B cell (primary cell): ENCODE measurements at regions not wholly inside any gene's neighbourhood (a gene's known extent, or its start where the extent isn't known, plus 50 kb on each side); places are given as distances from the start of the nearest gene placed in this dataset.

Experiments
- EZH2 ChIP-seq: IDR thresholded peaks from 2 replicates; pipeline ENCODE4 v1.6.1; 2012; ENCODE audit warnings: borderline replicate concordance, low read depth, mild to moderate bottlenecking, moderate library complexity, low read length; ENCODE audit not compliant: insufficient read depth, poor library complexity, severe bottlenecking
- TF ChIP-seq, protein P1 (sequence below): fragments of 200-600 bp; IDR thresholded peaks from one replicate; pipeline ENCODE4 v1.8.0; 2022; ENCODE audit warnings: antibody characterized with exemption, mild to moderate bottlenecking

DNA sequence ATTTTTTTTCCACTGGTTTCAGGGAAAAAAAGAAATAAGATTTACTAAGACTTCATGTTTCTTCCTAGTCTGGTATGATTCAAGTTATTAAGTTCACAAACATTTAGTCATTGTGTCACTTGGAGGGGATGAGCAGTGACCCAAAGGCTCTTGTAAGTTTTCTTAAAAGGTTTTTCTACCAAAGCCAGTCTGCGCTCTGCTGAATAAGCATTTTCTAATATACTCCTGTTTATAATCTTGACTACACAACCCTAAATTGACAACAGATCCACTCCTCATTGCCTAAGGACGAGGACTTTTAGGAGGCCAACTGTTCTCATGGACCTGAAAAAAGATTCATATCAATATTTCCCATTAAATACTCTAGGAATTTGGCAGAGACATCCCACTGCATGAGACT lies 161.1 kb upstream of the TLL1 start:
- TF ChIP-seq, protein P1, sequence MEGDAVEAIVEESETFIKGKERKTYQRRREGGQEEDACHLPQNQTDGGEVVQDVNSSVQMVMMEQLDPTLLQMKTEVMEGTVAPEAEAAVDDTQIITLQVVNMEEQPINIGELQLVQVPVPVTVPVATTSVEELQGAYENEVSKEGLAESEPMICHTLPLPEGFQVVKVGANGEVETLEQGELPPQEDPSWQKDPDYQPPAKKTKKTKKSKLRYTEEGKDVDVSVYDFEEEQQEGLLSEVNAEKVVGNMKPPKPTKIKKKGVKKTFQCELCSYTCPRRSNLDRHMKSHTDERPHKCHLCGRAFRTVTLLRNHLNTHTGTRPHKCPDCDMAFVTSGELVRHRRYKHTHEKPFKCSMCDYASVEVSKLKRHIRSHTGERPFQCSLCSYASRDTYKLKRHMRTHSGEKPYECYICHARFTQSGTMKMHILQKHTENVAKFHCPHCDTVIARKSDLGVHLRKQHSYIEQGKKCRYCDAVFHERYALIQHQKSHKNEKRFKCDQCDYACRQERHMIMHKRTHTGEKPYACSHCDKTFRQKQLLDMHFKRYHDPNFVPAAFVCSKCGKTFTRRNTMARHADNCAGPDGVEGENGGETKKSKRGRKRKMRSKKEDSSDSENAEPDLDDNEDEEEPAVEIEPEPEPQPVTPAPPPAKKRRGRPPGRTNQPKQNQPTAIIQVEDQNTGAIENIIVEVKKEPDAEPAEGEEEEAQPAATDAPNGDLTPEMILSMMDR = no peak
- TF ChIP-seq EZH2 = no peak
